GM12878 (cell line): ENCODE measurements at regions not wholly inside any gene's neighbourhood (a gene's known extent, or its start where the extent isn't known, plus 50 kb on each side); places are given as distances from the start of the nearest gene placed in this dataset.

Experiments used
- ATAC-seq: fragments of 200-7000 bp; cut with Tn5 transposase; 3 replicates; pipeline ENCODE4 v1.9.1; 2020; ENCODE audit warnings: mild to moderate bottlenecking, moderate library complexity
- BruUV-seq: library from RNA; stranded (reverse); fragments of 400-500 nt; replicated peaks from 2 replicates; lab custom pipeline; 2021; lab: Mats Ljungman, UMichigan
- CTCF ChIA-PET: fragments of 300-600 bp; sonication (Branson Sonifier 250); formaldehyde crosslinking; extraction: SDS; loops from one replicate; lab custom pipeline; 2021; ENCODE audit warnings: inconsistent platforms; lab: Yijun Ruan, JAX
- POLR2A ChIA-PET: fragments of 350-600 bp; formaldehyde crosslinking; extraction: SDS; loops from one replicate; lab custom pipeline; 2021; ENCODE audit warnings: inconsistent platforms; lab: Charles Lee
- RAD21 ChIA-PET: fragments of 300-600 bp; sonication (Branson Sonifier 250); formaldehyde crosslinking; loops from one replicate; lab custom pipeline; 2023; ENCODE audit warnings: antibody characterized with exemption; ENCODE audit not compliant: unreplicated experiment; lab: Charles Lee
- SMC1A ChIA-PET: fragments of 300-600 bp; sonication (Branson Sonifier 250); formaldehyde crosslinking; loops from one replicate; lab custom pipeline; 2023; ENCODE audit not compliant: unreplicated experiment, uncharacterized antibody; lab: Charles Lee
- DNase-seq: peaks from one replicate; pipeline ENCODE4 v3.0.0-alpha.2; 2011; ENCODE audit warnings: low read depth, low spot score
- FAIRE-seq: peaks from 3 replicates; lab custom pipeline; 2011; peaks lifted over from hg19 to GRCh38; lab: Jason Lieb, UNC
- H2AFZ ChIP-seq: 2 replicates; pipeline ENCODE4 v1.6.0; 2011; ENCODE audit warnings: low read depth, low read length, control low read depth; ENCODE audit not compliant: control insufficient read depth
- H3K27ac ChIP-seq: 2 replicates; pipeline ENCODE4 v1.5.1; 2011; ENCODE audit warnings: control low read depth; ENCODE audit not compliant: control insufficient read depth, insufficient read depth
- H3K27me3 ChIP-seq, 2 experiments: replicated peaks in 1 of 2; 2 replicates each; pipeline versions ENCODE4 v1.6.0 to v1.6.1; 2011; ENCODE audit warnings: low read length in 1 of 2; ENCODE audit not compliant: control insufficient read depth in 2 of 2, insufficient read depth in 2 of 2
- H3K36me3 ChIP-seq, 2 experiments: 2 replicates each; pipeline ENCODE4 v1.5.1; 2011; ENCODE audit warnings: low read length in 1 of 2; ENCODE audit not compliant: control insufficient read depth in 2 of 2, insufficient read depth in 2 of 2
- H3K4me1 ChIP-seq: 2 replicates; pipeline ENCODE4 v1.6.1; 2011; ENCODE audit warnings: mild to moderate bottlenecking, low read length, moderate library complexity, mixed read lengths; ENCODE audit not compliant: control insufficient read depth, insufficient read depth
- H3K4me2 ChIP-seq: 2 replicates; pipeline ENCODE4 v1.6.0; 2011; ENCODE audit warnings: control low read depth; ENCODE audit not compliant: control insufficient read depth, insufficient read depth
- H3K4me3 ChIP-seq: fragments of 200-600 bp; sonication (generic); 2 replicates; pipeline ENCODE4 v1.5.1; 2016
- H3K79me2 ChIP-seq: 2 replicates; pipeline ENCODE4 v1.6.0; 2011; ENCODE audit warnings: low read length; ENCODE audit not compliant: control insufficient read depth, insufficient read depth
- H3K9ac ChIP-seq: 2 replicates; pipeline ENCODE4 v1.8.0; 2011; ENCODE audit warnings: low read length, control low read depth, mixed read lengths; ENCODE audit not compliant: control insufficient read depth, insufficient read depth
- H3K9me3 ChIP-seq: replicated peaks from 3 replicates; pipeline ENCODE4 v1.5.1; 2011; ENCODE audit warnings: mild to moderate bottlenecking, low read length; ENCODE audit not compliant: control insufficient read depth, insufficient read depth
- H4K20me1 ChIP-seq: 2 replicates; pipeline ENCODE4 v1.6.0; 2011; ENCODE audit not compliant: control insufficient read depth, insufficient read depth
- EP300 ChIP-seq, 2 experiments: fragments of 150-350 bp in 1 of 2; IDR thresholded peaks; 2 replicates each; pipeline ENCODE4 v1.6.1; 2011 to 2012; ENCODE audit warnings: low read depth in 2 of 2, low read length in 2 of 2, borderline replicate concordance in 1 of 2, improper control_type of control experiment in 1 of 2, inconsistent platforms in 1 of 2; ENCODE audit not compliant: control insufficient read depth in 1 of 2
- IKZF1 ChIP-seq: fragments of 450-650 bp; conservative IDR thresholded peaks from 2 replicates; pipeline ENCODE4 v1.6.1; 2017; ENCODE audit warnings: antibody characterized with exemption, mild to moderate bottlenecking
- NBN ChIP-seq: fragments of 450-650 bp; IDR thresholded peaks from 2 replicates; pipeline ENCODE4 v1.6.1; 2016
- POU2F2 ChIP-seq: IDR thresholded peaks from 3 replicates; pipeline ENCODE4 v1.6.1; 2011; ENCODE audit warnings: low read depth, mild to moderate bottlenecking, low read length, borderline replicate concordance
- RFX5 ChIP-seq: IDR thresholded peaks from 2 replicates; pipeline ENCODE4 v1.6.1; 2011; ENCODE audit warnings: low read depth, low read length, improper control_type of control experiment
- SIX5 ChIP-seq: IDR thresholded peaks from 2 replicates; pipeline ENCODE4 v1.6.1; 2011; ENCODE audit warnings: mild to moderate bottlenecking, low read depth, low read length, moderate library complexity; ENCODE audit not compliant: severe bottlenecking
- TCF3 ChIP-seq: IDR thresholded peaks from 2 replicates; pipeline ENCODE4 v1.6.1; 2012; ENCODE audit warnings: low read depth, mild to moderate bottlenecking, low read length, borderline replicate concordance; ENCODE audit not compliant: insufficient read depth
- WGBS: methylation state at CpG from one replicate; pipeline ENCODE4 v1.1.6; 2016; ENCODE audit warnings: low lambda C conversion rate; ENCODE audit not compliant: insufficient replicate concordance, insufficient coverage; ENCODE audit errors: missing lambda C conversion rate; 5-methylcytosine and 5-hydroxymethylcytosine counted together
- in situ Hi-C: fragments of 300-500 bp; cut with MboI; formaldehyde crosslinking; loops from 9 replicates; pipeline ENCODE4 v1.14.3; 2018; ENCODE audit warnings: mixed read lengths
- intact Hi-C: fragments of 100-400 bp; cut with micrococcal nuclease; formaldehyde crosslinking; loops from one replicate; pipeline ENCODE4 v1.14.2; 2022; ENCODE audit not compliant: unreplicated experiment
- TF ChIP-seq, protein P1 (sequence below): fragments of 450-650 bp; IDR thresholded peaks from 2 replicates; pipeline ENCODE4 v1.6.1; 2017; ENCODE audit warnings: mild to moderate bottlenecking
- TF ChIP-seq, protein P2 (sequence below): fragments of 450-650 bp; IDR thresholded peaks from 2 replicates; pipeline ENCODE4 v1.6.1; 2017; ENCODE audit warnings: low read depth, mild to moderate bottlenecking, moderate library complexity
- TF ChIP-seq, protein P3 (sequence below): fragments of 450-650 bp; IDR thresholded peaks from 2 replicates; pipeline ENCODE4 v1.6.1; 2017; ENCODE audit warnings: mild to moderate bottlenecking, moderate library complexity

DNA sequence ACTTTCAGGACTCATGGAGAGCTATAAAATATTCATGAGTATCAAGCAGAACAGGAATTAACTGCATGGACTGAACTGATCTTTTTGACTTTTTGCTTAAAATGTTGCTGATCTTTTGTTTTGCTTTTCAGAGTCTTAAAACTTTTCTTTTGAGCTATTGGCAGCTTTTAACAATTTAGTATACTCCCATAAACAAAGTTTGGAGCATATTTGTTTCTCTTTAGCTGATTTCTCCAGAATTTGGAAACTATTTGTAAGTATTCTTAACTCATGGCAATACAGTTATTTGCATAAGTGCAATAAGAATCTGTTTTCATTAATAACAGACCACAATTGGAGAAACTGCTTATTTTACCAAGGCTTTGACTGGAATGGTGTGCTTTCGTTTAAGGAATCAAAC lies 73.4 kb upstream of the C1GALT1 start:
- POLR2A ChIA-PET, result no interaction called here
- intact Hi-C loops, result loop anchor here (10.0 kb wide), 2 partner anchors 186 to 656 kb away; no protein-coding TSS in a partner anchor
- Histone ChIP-seq H3K4me3 (no peak overlapping the region), H3K9me3 (no peaks in the 10 kb centered on the region), H3K27ac (no peak overlapping the region), H4K20me1 (no peaks in the 10 kb centered on the region), H3K27me3 (no peaks in the 10 kb centered on the region), H3K4me2 (no peak overlapping the region), H2AFZ (no peak overlapping the region), H3K4me1 (no peaks in the 10 kb centered on the region), H3K79me2 (no peaks in the 10 kb centered on the region), H3K36me3 (no peaks in the 10 kb centered on the region), H3K9ac (no peak overlapping the region)
- in situ Hi-C loops, result no loop called here
- no peak for FAIRE-seq
- no TSS peak for BruUV-seq
- CTCF ChIA-PET, result interaction anchor here (1.0 kb wide), 1 partner anchor 14 kb away, joined by 3 read pairs; no protein-coding TSS in a partner anchor
- ATAC-seq, result no peak
- 56% methylated on average over 1 of the region's 1 CpG for WGBS
- no peak for DNase-seq
- SMC1A ChIA-PET, result interaction anchor here (0.6 to 2.1 kb wide), 5 partner anchors 9 to 433 kb away, joined by 3 to 6 read pairs (median 3); no protein-coding TSS in a partner anchor
- no peak for TF ChIP-seq RFX5
- TF ChIP-seq, protein P1, sequence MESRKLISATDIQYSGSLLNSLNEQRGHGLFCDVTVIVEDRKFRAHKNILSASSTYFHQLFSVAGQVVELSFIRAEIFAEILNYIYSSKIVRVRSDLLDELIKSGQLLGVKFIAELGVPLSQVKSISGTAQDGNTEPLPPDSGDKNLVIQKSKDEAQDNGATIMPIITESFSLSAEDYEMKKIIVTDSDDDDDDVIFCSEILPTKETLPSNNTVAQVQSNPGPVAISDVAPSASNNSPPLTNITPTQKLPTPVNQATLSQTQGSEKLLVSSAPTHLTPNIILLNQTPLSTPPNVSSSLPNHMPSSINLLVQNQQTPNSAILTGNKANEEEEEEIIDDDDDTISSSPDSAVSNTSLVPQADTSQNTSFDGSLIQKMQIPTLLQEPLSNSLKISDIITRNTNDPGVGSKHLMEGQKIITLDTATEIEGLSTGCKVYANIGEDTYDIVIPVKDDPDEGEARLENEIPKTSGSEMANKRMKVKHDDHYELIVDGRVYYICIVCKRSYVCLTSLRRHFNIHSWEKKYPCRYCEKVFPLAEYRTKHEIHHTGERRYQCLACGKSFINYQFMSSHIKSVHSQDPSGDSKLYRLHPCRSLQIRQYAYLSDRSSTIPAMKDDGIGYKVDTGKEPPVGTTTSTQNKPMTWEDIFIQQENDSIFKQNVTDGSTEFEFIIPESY, result no peak
- no peak for TF ChIP-seq NBN
- TF ChIP-seq POU2F2, result no peak
- TF ChIP-seq TCF3, result no peak
- no peak for TF ChIP-seq EP300 (IDR thresholded peaks at IDR 0.05; ENCODE audit: borderline replicate concordance in 1 of 2, control insufficient read depth in 1 of 2, low read depth in 2 of 2, low read length in 2 of 2)
- TF ChIP-seq, protein P2, sequence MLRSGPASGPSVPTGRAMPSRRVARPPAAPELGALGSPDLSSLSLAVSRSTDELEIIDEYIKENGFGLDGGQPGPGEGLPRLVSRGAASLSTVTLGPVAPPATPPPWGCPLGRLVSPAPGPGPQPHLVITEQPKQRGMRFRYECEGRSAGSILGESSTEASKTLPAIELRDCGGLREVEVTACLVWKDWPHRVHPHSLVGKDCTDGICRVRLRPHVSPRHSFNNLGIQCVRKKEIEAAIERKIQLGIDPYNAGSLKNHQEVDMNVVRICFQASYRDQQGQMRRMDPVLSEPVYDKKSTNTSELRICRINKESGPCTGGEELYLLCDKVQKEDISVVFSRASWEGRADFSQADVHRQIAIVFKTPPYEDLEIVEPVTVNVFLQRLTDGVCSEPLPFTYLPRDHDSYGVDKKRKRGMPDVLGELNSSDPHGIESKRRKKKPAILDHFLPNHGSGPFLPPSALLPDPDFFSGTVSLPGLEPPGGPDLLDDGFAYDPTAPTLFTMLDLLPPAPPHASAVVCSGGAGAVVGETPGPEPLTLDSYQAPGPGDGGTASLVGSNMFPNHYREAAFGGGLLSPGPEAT, result no peak
- TF ChIP-seq IKZF1, result no peak
- TF ChIP-seq, protein P3, sequence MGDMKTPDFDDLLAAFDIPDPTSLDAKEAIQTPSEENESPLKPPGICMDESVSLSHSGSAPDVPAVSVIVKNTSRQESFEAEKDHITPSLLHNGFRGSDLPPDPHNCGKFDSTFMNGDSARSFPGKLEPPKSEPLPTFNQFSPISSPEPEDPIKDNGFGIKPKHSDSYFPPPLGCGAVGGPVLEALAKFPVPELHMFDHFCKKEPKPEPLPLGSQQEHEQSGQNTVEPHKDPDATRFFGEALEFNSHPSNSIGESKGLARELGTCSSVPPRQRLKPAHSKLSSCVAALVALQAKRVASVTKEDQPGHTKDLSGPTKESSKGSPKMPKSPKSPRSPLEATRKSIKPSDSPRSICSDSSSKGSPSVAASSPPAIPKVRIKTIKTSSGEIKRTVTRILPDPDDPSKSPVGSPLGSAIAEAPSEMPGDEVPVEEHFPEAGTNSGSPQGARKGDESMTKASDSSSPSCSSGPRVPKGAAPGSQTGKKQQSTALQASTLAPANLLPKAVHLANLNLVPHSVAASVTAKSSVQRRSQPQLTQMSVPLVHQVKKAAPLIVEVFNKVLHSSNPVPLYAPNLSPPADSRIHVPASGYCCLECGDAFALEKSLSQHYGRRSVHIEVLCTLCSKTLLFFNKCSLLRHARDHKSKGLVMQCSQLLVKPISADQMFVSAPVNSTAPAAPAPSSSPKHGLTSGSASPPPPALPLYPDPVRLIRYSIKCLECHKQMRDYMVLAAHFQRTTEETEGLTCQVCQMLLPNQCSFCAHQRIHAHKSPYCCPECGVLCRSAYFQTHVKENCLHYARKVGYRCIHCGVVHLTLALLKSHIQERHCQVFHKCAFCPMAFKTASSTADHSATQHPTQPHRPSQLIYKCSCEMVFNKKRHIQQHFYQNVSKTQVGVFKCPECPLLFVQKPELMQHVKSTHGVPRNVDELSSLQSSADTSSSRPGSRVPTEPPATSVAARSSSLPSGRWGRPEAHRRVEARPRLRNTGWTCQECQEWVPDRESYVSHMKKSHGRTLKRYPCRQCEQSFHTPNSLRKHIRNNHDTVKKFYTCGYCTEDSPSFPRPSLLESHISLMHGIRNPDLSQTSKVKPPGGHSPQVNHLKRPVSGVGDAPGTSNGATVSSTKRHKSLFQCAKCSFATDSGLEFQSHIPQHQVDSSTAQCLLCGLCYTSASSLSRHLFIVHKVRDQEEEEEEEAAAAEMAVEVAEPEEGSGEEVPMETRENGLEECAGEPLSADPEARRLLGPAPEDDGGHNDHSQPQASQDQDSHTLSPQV, result no peak
- no peak for TF ChIP-seq SIX5
- RAD21 ChIA-PET, result interaction anchor here (1.2 kb wide), 1 partner anchor 10 kb away, joined by 3 read pairs; no protein-coding TSS in a partner anchor
